ENCODE measurements at regions not wholly inside any gene's neighbourhood (a gene's known extent, or its start where the extent isn't known, plus 50 kb on each side); places are given as distances from the start of the nearest gene placed in this dataset.

GRCh38 chr6:142683714-142684141 lies 261.2 kb downstream of the HIVEP2 start:
- DNase-seq: no peak

DNA sequence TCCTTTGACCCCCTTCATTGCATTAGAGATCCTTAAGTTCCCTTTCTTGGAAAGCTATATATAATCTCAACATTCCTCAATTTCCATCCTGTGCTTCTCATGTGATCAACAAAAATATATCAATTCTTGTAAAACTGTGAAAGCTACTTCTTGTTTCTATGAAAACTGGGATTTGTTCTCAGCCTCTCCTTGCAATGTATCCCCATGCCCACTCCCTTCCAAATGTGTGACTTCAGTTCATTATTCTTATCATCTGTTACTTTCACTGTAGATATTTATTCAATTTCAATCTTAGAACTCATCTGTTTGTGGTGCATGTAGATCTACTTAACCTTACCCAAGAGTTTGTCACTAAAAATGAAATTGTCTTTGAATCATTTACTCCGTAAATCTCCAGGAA lies 260.6 kb downstream of the HIVEP2 start:
- DNase-seq: no peak

GRCh38 chr6:142685852-142686506 lies 259.0 kb downstream of the HIVEP2 start:
- no peak for DNase-seq

DNA sequence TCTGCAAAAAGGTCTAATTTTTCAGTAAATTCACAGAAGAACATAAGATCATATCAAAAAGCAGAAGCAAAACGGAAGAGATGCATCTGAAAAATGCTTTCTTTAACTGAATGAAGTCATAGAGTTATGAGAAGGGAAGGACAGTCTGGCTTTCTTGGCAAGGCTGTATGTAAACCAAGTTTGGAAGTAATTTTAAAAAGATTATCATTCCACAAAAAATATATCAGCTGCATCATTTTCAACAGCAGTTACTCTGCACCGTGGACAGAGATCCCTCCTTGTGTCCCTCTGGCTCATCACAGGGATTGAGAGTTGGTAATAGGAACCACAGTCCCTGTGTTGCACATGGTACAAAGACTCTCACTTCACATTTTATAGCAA lies 258.5 kb downstream of the HIVEP2 start:
- DNase-seq: no peak

GRCh38 chr6:142692942-142693341 lies 252.0 kb downstream of the HIVEP2 start:
- DNase-seq: peak; percentile 53 to 61

DNA sequence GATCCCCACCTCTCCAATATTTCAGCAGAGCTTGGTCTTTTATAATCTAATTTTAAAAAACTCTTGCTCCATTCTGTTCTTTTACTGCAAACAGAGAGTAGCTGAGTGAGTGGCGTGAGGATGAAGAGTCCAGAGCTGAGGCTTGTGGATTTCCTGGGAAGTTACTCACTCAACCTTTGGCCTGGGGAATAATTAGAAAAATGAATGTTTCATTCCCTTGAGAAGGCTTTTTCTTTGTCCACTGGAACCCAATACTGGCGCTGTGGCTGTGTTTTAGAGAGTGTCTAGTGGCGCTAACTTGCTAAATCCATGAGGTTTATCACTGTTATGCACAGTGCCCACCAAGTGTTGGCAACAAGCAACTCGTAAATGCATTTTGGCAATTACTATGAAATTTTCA lies 251.5 kb downstream of the HIVEP2 start:
- DNase-seq: no peak

DNA sequence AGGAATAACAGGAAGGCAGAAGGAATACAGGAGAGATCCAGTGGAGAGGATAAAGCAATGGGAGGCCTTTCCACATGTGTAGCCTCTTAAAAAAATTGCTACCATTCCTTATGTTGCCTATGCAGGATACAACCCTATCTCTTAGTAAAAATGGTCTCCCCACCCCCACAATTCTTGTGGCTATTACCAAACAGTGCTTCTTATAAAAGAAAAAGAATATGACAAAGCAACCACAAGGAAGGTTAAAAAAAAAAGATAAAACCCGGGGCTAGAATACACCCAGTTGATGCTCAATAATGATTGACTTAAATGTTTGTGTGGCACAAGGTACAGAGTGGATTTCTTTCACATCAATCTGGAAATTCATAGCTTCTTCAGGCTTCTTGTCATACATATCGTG lies 250.9 kb downstream of the HIVEP2 start:
- no peak for DNase-seq

DNA sequence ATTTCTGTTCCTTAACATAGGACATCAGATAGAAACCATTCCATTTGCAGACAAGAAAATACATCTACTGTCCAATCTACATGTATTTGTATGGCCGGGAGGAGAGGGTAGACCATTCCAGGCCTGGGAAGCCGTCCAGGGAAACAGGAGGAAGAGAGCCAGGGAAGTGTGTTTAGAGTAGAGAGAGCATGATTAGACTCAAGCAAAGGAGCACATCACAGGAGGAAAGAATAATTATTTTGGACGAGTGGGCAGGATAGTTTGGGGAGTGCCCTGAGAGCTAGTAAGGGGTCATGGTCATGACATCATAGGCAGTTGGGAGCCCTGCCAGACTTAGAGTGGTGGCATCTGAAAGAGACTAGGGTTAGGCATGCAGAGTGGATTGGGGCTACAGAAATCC lies 250.0 kb downstream of the HIVEP2 start:
- no peak for DNase-seq

- DNase-seq: no peak
These were observed 248.6 kb downstream of the HIVEP2 start for GRCh38 chr6:142696123-142697000.

- no peak for DNase-seq
These were observed 248.0 kb downstream of the HIVEP2 start for GRCh38 chr6:142697001-142697335.

- DNase-seq: no peak
These were observed 247.1 kb downstream of the HIVEP2 start for GRCh38 chr6:142697922-142698321.

- DNase-seq: peak; percentile 1 to 19
These were observed 246.2 kb downstream of the HIVEP2 start for GRCh38 chr6:142698751-142699150.

- DNase-seq: no peak
These were observed 245.6 kb downstream of the HIVEP2 start for GRCh38 chr6:142699391-142699790.

DNA sequence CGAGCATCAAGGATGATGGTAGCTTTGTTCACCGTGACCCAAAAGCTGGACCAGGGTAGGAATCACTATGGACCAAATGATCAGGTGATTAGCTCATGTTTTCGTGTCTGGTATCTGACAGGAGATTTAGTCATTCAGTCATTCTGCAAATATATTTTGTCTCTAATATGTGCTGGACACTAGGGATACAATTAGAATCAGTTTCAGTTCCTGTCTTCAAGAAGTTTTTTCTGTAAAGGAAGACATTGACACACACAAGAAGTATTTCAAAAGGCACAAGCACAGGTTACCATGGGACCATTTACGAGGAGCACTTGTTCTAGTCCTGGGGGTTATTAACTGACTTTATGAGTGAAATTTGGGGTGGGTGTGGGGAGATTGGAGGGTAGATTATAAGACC lies 244.9 kb downstream of the HIVEP2 start:
- no peak for DNase-seq

DNA sequence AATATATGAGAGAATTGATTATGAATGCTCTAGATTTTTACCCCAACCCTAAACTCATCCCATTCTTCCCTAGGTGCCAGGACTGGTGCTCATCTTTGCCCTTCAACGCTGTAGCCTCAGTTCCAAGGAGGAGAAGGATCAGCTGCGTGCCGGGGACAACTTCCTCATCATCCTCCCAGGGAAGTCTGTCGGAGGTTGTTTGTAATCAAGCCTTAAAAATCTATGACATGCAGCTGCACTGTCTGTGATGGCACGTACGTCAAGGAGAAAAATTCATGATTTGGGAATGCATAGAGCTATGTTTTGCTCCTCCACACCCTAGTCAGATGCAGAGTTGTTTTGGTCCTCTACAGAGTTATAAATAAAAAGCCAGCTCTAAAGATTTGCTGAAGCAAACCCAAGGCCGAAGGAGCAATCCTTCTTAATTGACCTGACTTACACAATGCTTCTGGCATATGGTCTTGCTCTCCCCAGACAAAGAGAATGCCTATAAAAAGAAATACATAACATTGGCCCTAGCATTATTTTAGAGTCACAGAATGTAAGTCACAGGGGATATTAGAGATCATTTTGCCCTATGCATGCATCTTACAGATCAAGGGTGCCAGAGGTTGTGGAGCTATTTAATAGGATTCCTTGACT lies 244.2 kb downstream of the HIVEP2 start:
- DNase-seq: no peak

Measured in Kasumi-1 (cell line).